PC-3 (cell line): ENCODE measurements at regions not wholly inside any gene's neighbourhood (a gene's known extent, or its start where the extent isn't known, plus 50 kb on each side); places are given as distances from the start of the nearest gene placed in this dataset.

Experiments
- ATAC-seq: fragments of 200-7000 bp; cut with Tn5 transposase; 2 replicates; pipeline ENCODE4 v1.9.1; 2020; ENCODE audit warnings: mild to moderate bottlenecking, moderate library complexity
- BruUV-seq: library from RNA; stranded (reverse); fragments of 400-500 nt; replicated peaks from 2 replicates; lab custom pipeline; 2021; lab: Mats Ljungman, UMichigan
- CTCF ChIA-PET: fragments of 300-600 bp; sonication (Branson Sonifier 250); formaldehyde crosslinking; loops from one replicate; lab custom pipeline; 2022; ENCODE audit warnings: antibody characterized with exemption; lab: Charles Lee
- POLR2A ChIA-PET: fragments of 300-600 bp; sonication (Branson Sonifier 250); formaldehyde crosslinking; loops from one replicate; lab custom pipeline; 2022; ENCODE audit warnings: antibody characterized with exemption; ENCODE audit not compliant: unreplicated experiment; lab: Charles Lee
- DNase-seq: peaks from one replicate; pipeline ENCODE4 v3.0.0-alpha.2; 2015
- H2AFZ ChIP-seq: fragments of 300-600 bp; sonication (generic); 2 replicates; pipeline ENCODE4 v1.6.0; 2016; ENCODE audit warnings: antibody characterized with exemption, low read length
- H3F3A ChIP-seq: fragments of 300-600 bp; sonication (generic); one replicate; pipeline ENCODE4 v1.6.0; 2017; ENCODE audit warnings: antibody characterized with exemption, low read length, control low read depth, mild to moderate bottlenecking; ENCODE audit not compliant: unreplicated experiment
- H3K27ac ChIP-seq: fragments of 300-600 bp; sonication (generic); 2 replicates; pipeline ENCODE4 v1.5.1; 2016; ENCODE audit warnings: mild to moderate bottlenecking, low read length
- H3K27me3 ChIP-seq: fragments of 300-600 bp; sonication (generic); 2 replicates; pipeline ENCODE4 v1.6.1; 2016; ENCODE audit warnings: low read length, mixed read lengths
- H3K36me3 ChIP-seq: fragments of 300-600 bp; sonication (generic); 2 replicates; pipeline ENCODE4 v1.6.1; 2016; ENCODE audit warnings: low read depth, mixed run types, low read length, mixed read lengths
- H3K4me1 ChIP-seq: fragments of 300-600 bp; sonication (generic); 2 replicates; pipeline ENCODE4 v1.5.1; 2016; ENCODE audit warnings: low read length; ENCODE audit not compliant: insufficient read depth
- H3K4me2 ChIP-seq: fragments of 300-600 bp; sonication (generic); 2 replicates; pipeline ENCODE4 v1.6.0; 2016; ENCODE audit warnings: low read length
- H3K4me3 ChIP-seq: fragments of 300-600 bp; sonication (generic); 2 replicates; pipeline ENCODE4 v1.5.1; 2016; ENCODE audit warnings: mild to moderate bottlenecking, low read length, mixed read lengths
- H3K79me2 ChIP-seq: fragments of 300-600 bp; sonication (generic); 2 replicates; pipeline ENCODE4 v1.6.1; 2017; ENCODE audit warnings: low read length, mixed read lengths
- H3K9ac ChIP-seq: fragments of 300-600 bp; sonication (generic); 2 replicates; pipeline ENCODE4 v1.6.0; 2016; ENCODE audit warnings: mild to moderate bottlenecking, low read length
- H3K9me2 ChIP-seq: fragments of 300-600 bp; sonication (generic); replicated peaks from 2 replicates; pipeline ENCODE4 v1.6.1; 2016; ENCODE audit warnings: mixed run types, low read length, mixed read lengths
- H3K9me3 ChIP-seq: fragments of 300-600 bp; sonication (generic); 2 replicates; pipeline ENCODE4 v1.6.1; 2016; ENCODE audit warnings: low read length, mixed read lengths
- H4K20me1 ChIP-seq: fragments of 300-600 bp; sonication (generic); 2 replicates; pipeline ENCODE4 v1.6.1; 2016; ENCODE audit warnings: low read length, mixed read lengths
- CTCF ChIP-seq: fragments of 300-600 bp; sonication (generic); conservative IDR thresholded peaks from 2 replicates; pipeline ENCODE4 v1.5.1; 2017; ENCODE audit warnings: antibody characterized with exemption, low read depth, mild to moderate bottlenecking, low read length
- EZH2 ChIP-seq: fragments of 300-600 bp; sonication (generic); IDR thresholded peaks from one replicate; pipeline ENCODE4 v1.6.1; 2017; ENCODE audit warnings: antibody characterized with exemption, mild to moderate bottlenecking, low read length; ENCODE audit not compliant: unreplicated experiment
- EZH2phosphoT487 ChIP-seq: fragments of 300-600 bp; sonication (generic); IDR thresholded peaks from 2 replicates; pipeline ENCODE4 v1.6.1; 2018; ENCODE audit warnings: mild to moderate bottlenecking, antibody characterized with exemption, low read length, borderline replicate concordance
- intact Hi-C: fragments of 100-400 bp; cut with micrococcal nuclease; formaldehyde crosslinking; loops from 2 replicates; pipeline ENCODE4 v1.9.0; 2023

GRCh38 chr21:22758478-22758877, 1760.3 kb downstream of the NCAM2 start:
- no peaks in the 10 kb centered on the region for H3K27me3 ChIP-seq
- H3K9ac ChIP-seq = no peak overlapping the region
- H3K4me2 ChIP-seq = no peak overlapping the region
- no peak overlapping the region for H3K4me3 ChIP-seq
- no peaks in the 10 kb centered on the region; the same call in 1 of the 2 replicates for H3K4me1 ChIP-seq
- no peak overlapping the region for H2AFZ ChIP-seq
- no peaks in the 10 kb centered on the region for H3K9me3 ChIP-seq
- CTCF ChIA-PET = no interaction called here
- POLR2A ChIA-PET = no interaction called here
- ATAC-seq (peak; percentile 88), DNase-seq (peak; percentile 67)
- no peaks in the 10 kb centered on the region for H4K20me1 ChIP-seq
- no peaks in the 10 kb centered on the region for H3F3A ChIP-seq
- no peaks in the 10 kb centered on the region for H3K9me2 ChIP-seq
- intact Hi-C loops = no loop called here
- no peaks in the 10 kb centered on the region for H3K36me3 ChIP-seq
- no peaks in the 10 kb centered on the region for H3K79me2 ChIP-seq
- H3K27ac ChIP-seq = no peak overlapping the region
- TF ChIP-seq CTCF (no peak), EZH2phosphoT487 (no peak), EZH2 (no peak)
- BruUV-seq = no TSS peak

- H3K9me2 ChIP-seq = no peaks in the 10 kb centered on the region
- TF ChIP-seq EZH2phosphoT487 = no peak
- TF ChIP-seq EZH2 = no peak
- TF ChIP-seq CTCF = no peak
- H3K27me3 ChIP-seq = no peaks in the 10 kb centered on the region
- no peak overlapping the region for H3K9ac ChIP-seq
- no peak overlapping the region for H3K4me3 ChIP-seq
- no peaks in the 10 kb centered on the region for H3F3A ChIP-seq
- H4K20me1 ChIP-seq = no peaks in the 10 kb centered on the region
- H3K79me2 ChIP-seq = no peaks in the 10 kb centered on the region
- H2AFZ ChIP-seq = no peak overlapping the region
- DNase-seq (no peak), ATAC-seq (no peak)
- intact Hi-C loops = no loop called here
- no peaks in the 10 kb centered on the region; the same call in 1 of the 2 replicates for H3K4me1 ChIP-seq
- H3K27ac ChIP-seq = no peak overlapping the region
- H3K9me3 ChIP-seq = no peaks in the 10 kb centered on the region
- CTCF ChIA-PET = no interaction called here
- no TSS peak for BruUV-seq
- POLR2A ChIA-PET = no interaction called here
- H3K4me2 ChIP-seq = no peak overlapping the region
- no peaks in the 10 kb centered on the region for H3K36me3 ChIP-seq
Observed at GRCh38 chr21:22762463-22762862, 1764.3 kb downstream of the NCAM2 start.

GRCh38 chr21:22763442-22763841, 1765.2 kb downstream of the NCAM2 start:
- Histone ChIP-seq H2AFZ (no peak overlapping the region), H3K4me3 (no peak overlapping the region), H3K36me3 (no peaks in the 10 kb centered on the region), H4K20me1 (no peaks in the 10 kb centered on the region), H3K4me1 (no peaks in the 10 kb centered on the region; the same call in 1 of the 2 replicates), H3K9me2 (no peaks in the 10 kb centered on the region), H3K9me3 (no peaks in the 10 kb centered on the region), H3K27me3 (no peaks in the 10 kb centered on the region), H3K27ac (no peak overlapping the region), H3K79me2 (no peaks in the 10 kb centered on the region), H3K4me2 (no peak overlapping the region), H3F3A (no peaks in the 10 kb centered on the region), H3K9ac (no peak overlapping the region)
- no peak for ATAC-seq
- no peak for TF ChIP-seq CTCF
- no peak for TF ChIP-seq EZH2phosphoT487
- ChIA-PET CTCF (interaction anchor here (0.6 kb wide), 1 partner anchor 1792 kb away, joined by 6 read pairs; no protein-coding TSS in a partner anchor), POLR2A (interaction anchor here (0.6 kb wide), 1 partner anchor 209 kb away, joined by 3 read pairs; no protein-coding TSS in a partner anchor)
- DNase-seq = no peak
- intact Hi-C loops = no loop called here
- no TSS peak for BruUV-seq
